GM12892 (cell line): ENCODE measurements at regions not wholly inside any gene's neighbourhood (a gene's known extent, or its start where the extent isn't known, plus 50 kb on each side); places are given as distances from the start of the nearest gene placed in this dataset.

Experiments used
- POLR2A ChIP-seq: IDR thresholded peaks from 2 replicates; pipeline ENCODE4 v1.6.1; 2011; ENCODE audit warnings: low read depth, low read length, control low read depth
- TAF1 ChIP-seq: IDR thresholded peaks from 2 replicates; pipeline ENCODE4 v1.6.1; 2011; ENCODE audit warnings: low read depth, mild to moderate bottlenecking, control low read depth, low read length, borderline replicate concordance

- no peak for TF ChIP-seq TAF1
- TF ChIP-seq POLR2A = no peak
Observed at GRCh38 chr18:37662546-37663339, 97.1 kb upstream of the CELF4 start.
